Activated naive CD8-positive, alpha-beta T cell treated with anti-CD3 and anti-CD28 coated beads for 36 hours (primary cell): ENCODE measurements at regions not wholly inside any gene's neighbourhood (a gene's known extent, or its start where the extent isn't known, plus 50 kb on each side); places are given as distances from the start of the nearest gene placed in this dataset.

Experiments used
- DNase-seq: peaks from one replicate; pipeline ENCODE4 v3.0.0; 2021
- H3K27ac Mint-ChIP-seq: one replicate; pipeline ENCODE4 v1.8.0; 2022; ENCODE audit warnings: mild to moderate bottlenecking, moderate library complexity, mixed read lengths
- H3K27me3 Mint-ChIP-seq: one replicate; pipeline ENCODE4 v1.8.0; 2022; ENCODE audit warnings: mild to moderate bottlenecking, mixed read lengths
- H3K36me3 Mint-ChIP-seq: one replicate; pipeline ENCODE4 v1.8.0; 2021; ENCODE audit warnings: mild to moderate bottlenecking, mixed read lengths
- H3K4me1 Mint-ChIP-seq: one replicate; pipeline ENCODE4 v1.8.0; 2021; ENCODE audit warnings: mixed read lengths
- H3K4me3 Mint-ChIP-seq: one replicate; pipeline ENCODE4 v1.8.0; 2022; ENCODE audit warnings: mild to moderate bottlenecking, moderate library complexity, mixed read lengths
- H3K9me3 Mint-ChIP-seq: one replicate; pipeline ENCODE4 v1.8.0; 2022; ENCODE audit warnings: mixed read lengths

DNA sequence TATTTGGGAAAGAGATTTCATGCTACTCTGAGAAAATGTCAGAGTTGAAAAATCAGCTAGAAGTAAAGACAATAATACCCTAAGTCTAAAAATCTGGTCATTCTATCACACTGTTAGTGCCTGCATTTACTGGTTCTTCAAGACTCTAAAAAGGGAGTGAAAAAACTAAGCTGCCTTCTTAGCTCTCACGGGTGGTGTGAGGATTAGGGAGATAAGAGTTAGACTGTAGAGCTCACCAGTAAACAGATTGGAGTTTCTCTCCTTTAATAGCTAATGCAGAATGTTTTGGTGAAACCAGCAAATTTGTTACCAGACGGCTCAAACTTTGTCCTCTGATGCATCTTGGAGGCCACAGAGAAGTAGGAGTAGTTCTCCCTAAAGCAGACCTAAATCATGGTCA lies 135.0 kb upstream of the OTX2 start:
- Mint-ChIP-seq H3K4me1 (no peaks in the 10 kb centered on the region), H3K27me3 (peaks cover 18% of the 10 kb centered on the region), H3K4me3 (no peak overlapping the region), H3K27ac (no peak overlapping the region), H3K9me3 (peaks cover 5% of the 10 kb centered on the region), H3K36me3 (no peaks in the 10 kb centered on the region)
- DNase-seq: no peak

GRCh38 chr14:56944397-56944796 lies 134.1 kb upstream of the OTX2 start:
- no peak for DNase-seq
- Mint-ChIP-seq H3K36me3 (no peaks in the 10 kb centered on the region), H3K9me3 (peaks cover 5% of the 10 kb centered on the region), H3K27me3 (peaks cover 18% of the 10 kb centered on the region), H3K4me3 (no peak overlapping the region), H3K27ac (no peak overlapping the region), H3K4me1 (no peaks in the 10 kb centered on the region)

GRCh38 chr14:56933446-56933845 lies 123.2 kb upstream of the OTX2 start:
- Mint-ChIP-seq H3K4me3 (no peak overlapping the region), H3K9me3 (peaks cover 2% of the 10 kb centered on the region), H3K27ac (no peak overlapping the region), H3K27me3 (no peaks in the 10 kb centered on the region), H3K4me1 (no peaks in the 10 kb centered on the region), H3K36me3 (no peaks in the 10 kb centered on the region)
- DNase-seq: no peak

GRCh38 chr14:56918849-56919574 lies 108.7 kb upstream of the OTX2 start:
- DNase-seq: no peak

GRCh38 chr14:56905282-56905681 lies 95.0 kb upstream of the OTX2 start:
- H3K36me3 Mint-ChIP-seq: no peaks in the 10 kb centered on the region
- no peak overlapping the region for H3K4me3 Mint-ChIP-seq
- no peak for DNase-seq
- peaks cover 9% of the 10 kb centered on the region for H3K27me3 Mint-ChIP-seq
- H3K4me1 Mint-ChIP-seq: no peaks in the 10 kb centered on the region
- no peak overlapping the region for H3K27ac Mint-ChIP-seq
- peaks cover 1% of the 10 kb centered on the region for H3K9me3 Mint-ChIP-seq

More at GRCh38 chr14:56918849-56919574, 108.7 kb upstream of the OTX2 start:
- H3K4me1 Mint-ChIP-seq: no peaks in the 10 kb centered on the region
- H3K27me3 Mint-ChIP-seq: peaks cover 4% of the 10 kb centered on the region
- H3K27ac Mint-ChIP-seq: no peak overlapping the region
- no peaks in the 10 kb centered on the region for H3K36me3 Mint-ChIP-seq
- no peak overlapping the region for H3K4me3 Mint-ChIP-seq
- peaks cover 3% of the 10 kb centered on the region for H3K9me3 Mint-ChIP-seq

GRCh38 chr14:56903304-56903969 lies 93.2 kb upstream of the OTX2 start:
- DNase-seq: no peak

GRCh38 chr14:56902385-56902784 lies 92.1 kb upstream of the OTX2 start:
- H3K27ac Mint-ChIP-seq: no peak overlapping the region
- no peaks in the 10 kb centered on the region for H3K36me3 Mint-ChIP-seq
- no peak overlapping the region for H3K4me3 Mint-ChIP-seq
- no peak for DNase-seq
- peaks cover 1% of the 10 kb centered on the region for H3K9me3 Mint-ChIP-seq
- no peaks in the 10 kb centered on the region for H3K4me1 Mint-ChIP-seq
- peaks cover 16% of the 10 kb centered on the region for H3K27me3 Mint-ChIP-seq

More at GRCh38 chr14:56903304-56903969, 93.2 kb upstream of the OTX2 start:
- Mint-ChIP-seq H3K27ac (no peak overlapping the region), H3K9me3 (peaks cover 1% of the 10 kb centered on the region), H3K4me1 (no peaks in the 10 kb centered on the region), H3K4me3 (no peak overlapping the region), H3K27me3 (peaks cover 12% of the 10 kb centered on the region), H3K36me3 (no peaks in the 10 kb centered on the region)

DNA sequence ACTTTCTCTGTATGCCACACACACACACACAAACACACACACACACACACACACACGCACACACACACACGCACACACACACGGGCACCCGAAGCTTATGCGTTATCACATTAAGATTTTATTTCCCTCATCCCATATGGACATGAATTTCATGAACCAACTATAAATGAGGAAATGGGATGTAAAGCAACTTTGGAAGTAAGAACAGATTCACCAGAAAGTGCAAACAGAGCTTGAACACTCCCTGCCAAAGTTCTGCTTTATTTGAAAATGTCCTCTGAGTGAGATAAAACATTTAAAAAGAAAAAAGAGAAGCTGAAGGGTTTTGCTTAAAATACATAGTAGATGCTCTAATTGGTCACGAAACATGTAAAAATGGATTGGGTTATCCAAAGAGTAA lies 90.4 kb upstream of the OTX2 start:
- Mint-ChIP-seq H3K4me3 (no peak overlapping the region), H3K36me3 (no peaks in the 10 kb centered on the region), H3K27me3 (peaks cover 25% of the 10 kb centered on the region), H3K9me3 (peaks cover 1% of the 10 kb centered on the region), H3K27ac (no peak overlapping the region), H3K4me1 (no peaks in the 10 kb centered on the region)
- DNase-seq: no peak

GRCh38 chr14:56899829-56900228 lies 89.5 kb upstream of the OTX2 start:
- Mint-ChIP-seq H3K27me3 (peaks cover 25% of the 10 kb centered on the region), H3K36me3 (no peaks in the 10 kb centered on the region), H3K4me3 (no peak overlapping the region), H3K4me1 (no peaks in the 10 kb centered on the region), H3K9me3 (no peaks in the 10 kb centered on the region), H3K27ac (no peak overlapping the region)
- DNase-seq: no peak

DNA sequence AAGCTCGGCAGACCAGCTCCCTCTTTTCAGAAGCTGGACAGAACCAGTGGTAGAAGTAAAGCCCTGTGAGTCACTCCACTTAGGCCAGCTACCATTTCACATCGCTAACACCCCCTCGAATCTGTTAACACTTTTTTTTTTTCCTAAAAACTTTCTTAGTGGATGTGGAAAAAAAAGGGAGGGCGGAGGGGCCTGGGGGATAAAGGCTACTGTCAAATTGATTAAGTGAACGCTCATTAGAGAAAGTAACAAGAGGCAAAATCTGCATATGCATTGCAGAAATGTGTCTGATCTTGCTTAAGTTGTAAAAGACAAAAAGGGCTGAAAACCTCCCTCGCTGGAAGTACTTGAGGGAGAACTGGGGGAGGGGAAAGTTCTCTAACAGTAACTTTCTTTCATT lies 86.6 kb upstream of the OTX2 start:
- DNase-seq: no peak
- no peaks in the 10 kb centered on the region for H3K36me3 Mint-ChIP-seq
- H3K27me3 Mint-ChIP-seq: peaks cover 40% of the 10 kb centered on the region
- no peak overlapping the region for H3K4me3 Mint-ChIP-seq
- H3K27ac Mint-ChIP-seq: no peak overlapping the region
- no peaks in the 10 kb centered on the region for H3K9me3 Mint-ChIP-seq
- H3K4me1 Mint-ChIP-seq: no peaks in the 10 kb centered on the region

GRCh38 chr14:56896231-56896630 lies 86.0 kb upstream of the OTX2 start:
- Mint-ChIP-seq H3K4me1 (no peaks in the 10 kb centered on the region), H3K27ac (no peak overlapping the region), H3K27me3 (peaks cover 44% of the 10 kb centered on the region), H3K36me3 (no peaks in the 10 kb centered on the region), H3K4me3 (no peak overlapping the region), H3K9me3 (no peaks in the 10 kb centered on the region)
- DNase-seq: no peak

- H3K9me3 Mint-ChIP-seq: no peaks in the 10 kb centered on the region
- peaks cover 49% of the 10 kb centered on the region for H3K27me3 Mint-ChIP-seq
- no peak overlapping the region for H3K27ac Mint-ChIP-seq
- no peaks in the 10 kb centered on the region for H3K4me1 Mint-ChIP-seq
- no peak overlapping the region for H3K4me3 Mint-ChIP-seq
- H3K36me3 Mint-ChIP-seq: no peaks in the 10 kb centered on the region
- no peak for DNase-seq
These were observed 84.9 kb upstream of the OTX2 start for GRCh38 chr14:56895154-56895553.

DNA sequence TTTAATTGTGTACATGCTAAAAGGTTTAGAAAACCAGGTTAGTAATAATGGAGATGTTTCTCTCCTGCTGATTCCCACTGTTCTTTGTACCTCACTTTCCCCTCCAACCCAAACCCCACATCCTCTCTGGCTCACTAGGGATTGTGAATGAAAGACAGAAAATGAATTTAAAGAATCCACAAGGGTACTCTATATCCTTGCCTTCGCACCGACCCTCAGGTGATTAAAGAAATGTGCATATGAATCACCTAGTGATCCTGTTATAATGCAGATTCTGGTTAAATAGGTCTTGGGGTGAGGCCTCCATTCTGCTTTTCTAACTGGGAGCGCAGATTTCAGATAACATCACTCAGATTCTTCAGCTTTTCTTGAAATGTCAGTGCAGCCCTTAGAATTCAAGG lies 84.3 kb upstream of the OTX2 start:
- Mint-ChIP-seq H3K27me3 (peaks cover 46% of the 10 kb centered on the region), H3K36me3 (no peaks in the 10 kb centered on the region), H3K4me1 (no peaks in the 10 kb centered on the region), H3K27ac (no peak overlapping the region), H3K4me3 (no peak overlapping the region), H3K9me3 (no peaks in the 10 kb centered on the region)
- DNase-seq: no peak

DNA sequence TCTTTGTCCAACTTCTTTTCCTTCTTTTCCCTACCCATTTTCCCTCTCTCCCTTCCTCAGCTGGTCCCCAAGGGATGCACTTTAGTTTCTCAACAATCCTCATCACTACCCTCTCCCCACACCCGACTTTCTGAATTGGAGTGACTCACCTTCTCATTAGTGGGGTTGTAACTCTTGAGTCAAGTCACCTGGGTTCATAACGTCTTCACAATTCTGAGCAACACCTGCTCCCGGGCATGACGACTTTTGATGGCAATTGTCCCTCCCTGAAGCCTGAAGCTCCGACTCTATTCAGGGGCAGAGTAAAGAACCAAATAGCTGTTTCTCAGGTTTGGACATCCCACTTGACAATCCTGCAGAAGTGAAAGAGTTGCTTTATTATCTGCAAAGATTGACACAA lies 82.7 kb upstream of the OTX2 start:
- peaks cover 52% of the 10 kb centered on the region for H3K27me3 Mint-ChIP-seq
- H3K36me3 Mint-ChIP-seq: no peaks in the 10 kb centered on the region
- DNase-seq: no peak
- no peak overlapping the region for H3K27ac Mint-ChIP-seq
- no peaks in the 10 kb centered on the region for H3K9me3 Mint-ChIP-seq
- H3K4me1 Mint-ChIP-seq: no peaks in the 10 kb centered on the region
- no peak overlapping the region for H3K4me3 Mint-ChIP-seq

DNA sequence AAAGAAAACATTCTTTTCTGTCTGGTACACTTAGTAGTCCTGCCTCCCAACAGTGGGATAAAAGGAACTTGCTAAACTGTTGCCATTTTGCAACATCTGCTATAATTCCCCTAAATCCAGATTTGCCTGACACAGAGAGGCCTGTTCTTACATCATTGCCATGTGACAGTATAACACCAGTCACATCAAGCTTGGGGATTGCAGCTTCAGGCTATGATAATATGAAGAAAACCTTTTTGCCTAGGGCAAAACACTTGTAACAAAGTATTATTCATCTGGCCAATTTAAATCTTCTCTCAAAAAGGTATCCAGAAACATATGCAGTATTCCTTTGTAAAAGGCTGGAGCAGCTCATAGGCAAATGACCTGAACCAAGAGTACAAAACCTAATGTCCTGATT lies 80.9 kb upstream of the OTX2 start:
- Mint-ChIP-seq H3K27me3 (peaks cover 56% of the 10 kb centered on the region), H3K9me3 (no peaks in the 10 kb centered on the region), H3K4me3 (no peak overlapping the region), H3K36me3 (no peaks in the 10 kb centered on the region), H3K27ac (no peak overlapping the region), H3K4me1 (no peaks in the 10 kb centered on the region)
- no peak for DNase-seq

GRCh38 chr14:56889705-56890104 lies 79.4 kb upstream of the OTX2 start:
- Mint-ChIP-seq H3K9me3 (no peaks in the 10 kb centered on the region), H3K27me3 (peaks cover 50% of the 10 kb centered on the region), H3K4me1 (no peaks in the 10 kb centered on the region), H3K36me3 (no peaks in the 10 kb centered on the region), H3K4me3 (no peak overlapping the region), H3K27ac (no peak overlapping the region)
- no peak for DNase-seq
